ENCODE measurements at regions not wholly inside any gene's neighbourhood (a gene's known extent, or its start where the extent isn't known, plus 50 kb on each side); places are given as distances from the start of the nearest gene placed in this dataset.

DNA sequence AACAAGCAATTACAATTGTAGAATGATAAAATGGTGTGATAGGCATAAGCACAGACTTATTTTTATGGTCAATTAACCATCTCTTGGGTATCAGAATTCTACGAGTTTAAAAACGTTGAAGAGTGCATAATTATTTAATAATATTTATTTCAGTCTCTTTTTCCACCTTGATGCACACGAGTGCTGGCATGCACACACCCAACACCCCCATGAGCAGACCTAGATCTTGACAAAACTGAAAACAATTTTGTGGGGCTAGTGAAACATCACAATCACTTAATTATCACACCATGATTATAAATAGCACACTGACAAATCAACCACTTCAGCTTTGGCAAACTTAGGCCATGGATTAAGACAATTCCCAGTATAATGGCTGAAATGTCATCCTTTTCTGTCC lies 61.0 kb upstream of the RFC3 start:
- TF ChIP-seq, protein P1, sequence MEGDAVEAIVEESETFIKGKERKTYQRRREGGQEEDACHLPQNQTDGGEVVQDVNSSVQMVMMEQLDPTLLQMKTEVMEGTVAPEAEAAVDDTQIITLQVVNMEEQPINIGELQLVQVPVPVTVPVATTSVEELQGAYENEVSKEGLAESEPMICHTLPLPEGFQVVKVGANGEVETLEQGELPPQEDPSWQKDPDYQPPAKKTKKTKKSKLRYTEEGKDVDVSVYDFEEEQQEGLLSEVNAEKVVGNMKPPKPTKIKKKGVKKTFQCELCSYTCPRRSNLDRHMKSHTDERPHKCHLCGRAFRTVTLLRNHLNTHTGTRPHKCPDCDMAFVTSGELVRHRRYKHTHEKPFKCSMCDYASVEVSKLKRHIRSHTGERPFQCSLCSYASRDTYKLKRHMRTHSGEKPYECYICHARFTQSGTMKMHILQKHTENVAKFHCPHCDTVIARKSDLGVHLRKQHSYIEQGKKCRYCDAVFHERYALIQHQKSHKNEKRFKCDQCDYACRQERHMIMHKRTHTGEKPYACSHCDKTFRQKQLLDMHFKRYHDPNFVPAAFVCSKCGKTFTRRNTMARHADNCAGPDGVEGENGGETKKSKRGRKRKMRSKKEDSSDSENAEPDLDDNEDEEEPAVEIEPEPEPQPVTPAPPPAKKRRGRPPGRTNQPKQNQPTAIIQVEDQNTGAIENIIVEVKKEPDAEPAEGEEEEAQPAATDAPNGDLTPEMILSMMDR (IDR thresholded peaks at IDR 0.05; ENCODE audit: low read length, missing control alignments), result no peak
- no peak for DNase-seq (ENCODE audit: low read depth)
- H3K4me3 ChIP-seq (replicated peaks; ENCODE audit: low read depth, low read length), result no peak overlapping the region

DNA sequence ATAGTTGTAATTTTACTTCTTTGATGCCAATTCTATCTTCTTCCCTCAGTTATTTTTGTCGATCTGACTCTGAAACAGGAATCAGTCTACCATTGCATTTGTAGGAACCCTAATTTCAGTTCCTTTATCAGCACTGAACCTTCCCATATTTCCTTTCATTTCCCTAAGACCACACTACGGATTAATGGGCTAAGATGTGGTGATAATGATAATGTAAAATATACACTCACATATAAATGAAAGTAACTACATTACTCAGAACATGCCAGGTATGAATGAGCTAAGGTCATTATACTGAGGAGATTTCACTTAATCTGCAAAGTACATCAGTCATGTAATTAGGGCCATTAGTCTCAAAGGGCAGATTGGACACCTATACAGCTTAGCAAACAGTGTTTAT lies 60.2 kb upstream of the RFC3 start:
- no peak for DNase-seq (ENCODE audit: low read depth)
- TF ChIP-seq, protein P1 (IDR thresholded peaks at IDR 0.05; ENCODE audit: low read length, missing control alignments), result no peak
- H3K4me3 ChIP-seq (replicated peaks; ENCODE audit: low read depth, low read length), result no peak overlapping the region

DNA sequence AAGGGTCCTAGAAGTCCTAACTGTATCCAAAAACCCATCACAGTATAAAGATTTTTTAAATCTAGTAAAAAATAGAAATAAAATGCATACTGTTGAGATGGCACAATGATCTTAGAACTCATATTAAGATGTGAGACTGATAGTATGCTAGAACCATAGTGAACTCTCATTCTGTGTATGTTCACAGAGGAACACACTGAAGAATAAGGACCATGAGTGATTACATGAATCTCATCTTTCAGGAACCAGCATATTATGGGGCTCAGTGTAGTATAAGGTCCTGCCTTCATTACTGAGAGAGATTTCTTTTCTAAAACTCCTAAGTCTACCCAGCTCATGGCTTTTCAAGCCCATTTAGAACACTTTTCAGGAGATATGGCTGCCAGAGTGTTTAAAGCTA lies 59.8 kb upstream of the RFC3 start:
- DNase-seq (ENCODE audit: low read depth), result no peak
- no peak overlapping the region for H3K4me3 ChIP-seq (replicated peaks; ENCODE audit: low read depth, low read length)
- TF ChIP-seq, protein P1 (IDR thresholded peaks at IDR 0.05; ENCODE audit: low read length, missing control alignments), result no peak

DNA sequence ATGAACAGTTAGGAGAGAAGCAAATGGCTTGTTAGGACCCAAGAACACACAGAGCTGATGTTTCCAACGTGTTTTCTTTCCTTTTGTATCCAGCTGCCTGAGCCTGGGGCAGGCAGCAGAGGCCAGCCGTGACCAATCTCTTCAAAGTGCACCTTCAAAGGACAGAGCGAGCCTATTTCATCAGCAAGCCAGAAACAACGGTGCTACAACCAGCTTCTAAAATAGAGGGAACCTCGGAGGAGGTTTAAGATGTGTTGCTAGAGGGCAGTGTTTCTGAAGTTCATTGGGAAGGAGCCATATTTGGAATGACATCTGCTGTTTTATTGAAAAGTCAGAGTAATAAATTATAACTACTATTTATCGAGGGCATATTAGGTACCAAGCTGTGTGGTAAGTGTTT lies 56.2 kb upstream of the RFC3 start:
- no peak overlapping the region for H3K4me3 ChIP-seq (replicated peaks; ENCODE audit: low read depth, low read length)
- no peak for DNase-seq (ENCODE audit: low read depth)
- TF ChIP-seq, protein P1 (IDR thresholded peaks at IDR 0.05; ENCODE audit: low read length, missing control alignments), result peak; percentile 4

DNA sequence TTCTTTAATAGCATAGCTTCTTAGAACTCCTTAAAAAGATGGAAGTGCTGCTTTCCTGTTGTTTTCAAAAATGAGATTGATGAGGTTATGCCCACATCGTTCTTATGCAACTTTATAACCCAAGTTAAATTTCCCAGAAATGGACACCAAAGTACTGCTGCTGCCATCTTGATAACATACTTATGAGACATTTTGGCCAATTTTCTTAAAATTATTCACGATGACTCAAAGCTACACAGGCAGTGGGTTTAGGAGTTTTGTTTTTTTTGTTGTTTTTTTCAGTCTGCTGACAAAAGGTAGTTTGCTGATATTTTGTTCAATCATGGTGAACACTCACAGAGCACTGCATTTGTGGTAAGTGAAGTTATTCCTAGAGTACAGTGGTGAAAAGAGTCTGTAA lies 54.9 kb upstream of the RFC3 start:
- H3K4me3 ChIP-seq (replicated peaks; ENCODE audit: low read depth, low read length), result no peak overlapping the region
- DNase-seq (ENCODE audit: low read depth), result peak; percentile 45
- TF ChIP-seq, protein P1 (IDR thresholded peaks at IDR 0.05; ENCODE audit: low read length, missing control alignments), result no peak

DNA sequence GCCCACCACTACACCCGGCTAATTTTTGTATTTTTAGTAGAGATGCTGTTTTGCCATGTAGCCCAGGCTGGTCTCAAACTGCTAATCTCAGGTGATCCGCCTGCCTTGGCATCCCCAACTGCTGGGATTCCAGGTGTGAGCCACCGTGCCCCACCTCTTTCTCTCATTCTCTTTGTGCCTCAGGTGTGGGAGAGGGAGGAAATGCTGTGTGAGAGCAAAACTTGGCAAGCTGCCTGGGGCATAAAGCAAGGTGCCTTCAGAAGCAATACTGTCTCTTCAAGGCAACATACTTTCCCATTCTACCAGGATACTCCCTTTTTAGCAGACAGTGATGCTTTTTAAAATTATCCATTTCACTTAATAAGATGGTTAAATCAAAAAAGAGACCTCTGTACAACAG lies 53.2 kb upstream of the RFC3 start:
- DNase-seq (ENCODE audit: low read depth), result no peak
- no peak overlapping the region for H3K4me3 ChIP-seq (replicated peaks; ENCODE audit: low read depth, low read length)
- TF ChIP-seq, protein P1 (IDR thresholded peaks at IDR 0.05; ENCODE audit: low read length, missing control alignments), result no peak

DNA sequence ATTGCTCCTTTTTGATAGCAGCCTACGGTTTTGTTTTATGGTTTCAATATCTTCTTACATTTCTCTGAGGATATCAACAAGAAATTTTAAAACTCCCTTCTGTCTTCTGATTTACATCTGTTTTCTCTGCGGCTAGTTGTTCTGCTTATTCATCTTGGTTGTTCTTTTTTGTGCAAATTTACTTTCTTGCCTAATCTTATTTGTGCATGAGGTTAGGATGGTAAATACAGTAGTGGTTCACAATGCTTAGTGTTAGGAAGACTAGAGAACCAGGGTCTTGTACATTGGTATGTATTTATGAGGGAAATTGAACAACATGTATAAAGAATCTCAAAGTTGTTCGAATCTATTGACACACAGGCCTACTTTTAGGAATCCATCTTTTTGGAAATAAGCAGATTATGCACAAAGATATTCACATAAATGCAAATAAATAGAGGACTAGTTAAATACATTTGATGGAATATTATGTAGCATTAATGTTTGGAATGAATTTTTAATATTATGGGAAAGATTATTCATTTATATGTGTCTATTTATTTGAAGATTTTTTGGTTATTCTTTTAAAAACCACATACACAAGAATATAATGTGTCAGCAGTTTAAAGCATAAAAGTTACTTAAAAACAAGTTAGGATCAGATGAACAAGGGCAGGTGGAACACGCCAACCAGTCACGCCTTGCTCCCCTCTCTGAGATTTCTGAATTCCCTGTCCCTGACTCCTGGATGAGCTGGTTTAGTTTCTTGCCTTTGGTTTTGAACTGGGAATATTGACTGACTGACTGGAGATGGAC lies 51.4 kb upstream of the RFC3 start:
- TF ChIP-seq, protein P1 (IDR thresholded peaks at IDR 0.05; ENCODE audit: low read length, missing control alignments), result no peak
- DNase-seq (ENCODE audit: low read depth), result no peak
- H3K4me3 ChIP-seq (replicated peaks; ENCODE audit: low read depth, low read length), result no peak overlapping the region
